T-helper 2 cell treated with Interferon-gamma antibody and Interleukin-4, amounts not matched to agents 5 μg/mL and 100 μg/mL, for 36 hours (primary cell): ENCODE measurements at regions not wholly inside any gene's neighbourhood (a gene's known extent, or its start where the extent isn't known, plus 50 kb on each side); places are given as distances from the start of the nearest gene placed in this dataset.
"Not testable (repeated sequence)": the region's sequence is repeated elsewhere in the genome, so short reads cannot be mapped to it uniquely, and the experiment has no call there.

Experiments used
- DNase-seq: peaks from one replicate; pipeline ENCODE4 v3.0.0; 2021; ENCODE audit warnings: low spot score
- H3K27ac Mint-ChIP-seq: one replicate; pipeline ENCODE4 v1.8.0; 2021; ENCODE audit warnings: mild to moderate bottlenecking, mixed read lengths
- H3K27me3 Mint-ChIP-seq: one replicate; pipeline ENCODE4 v1.8.0; 2021; ENCODE audit warnings: low read depth, mixed read lengths
- H3K36me3 Mint-ChIP-seq: one replicate; pipeline ENCODE4 v1.8.0; 2021; ENCODE audit warnings: low read depth, mixed read lengths
- H3K4me1 Mint-ChIP-seq: one replicate; pipeline ENCODE4 v1.8.0; 2021; ENCODE audit warnings: low read depth, mixed read lengths
- H3K4me3 Mint-ChIP-seq: one replicate; pipeline ENCODE4 v1.8.0; 2022; ENCODE audit warnings: mild to moderate bottlenecking, moderate library complexity, mixed read lengths
- H3K9me3 Mint-ChIP-seq: one replicate; pipeline ENCODE4 v1.8.0; 2021; ENCODE audit warnings: mixed read lengths

DNA sequence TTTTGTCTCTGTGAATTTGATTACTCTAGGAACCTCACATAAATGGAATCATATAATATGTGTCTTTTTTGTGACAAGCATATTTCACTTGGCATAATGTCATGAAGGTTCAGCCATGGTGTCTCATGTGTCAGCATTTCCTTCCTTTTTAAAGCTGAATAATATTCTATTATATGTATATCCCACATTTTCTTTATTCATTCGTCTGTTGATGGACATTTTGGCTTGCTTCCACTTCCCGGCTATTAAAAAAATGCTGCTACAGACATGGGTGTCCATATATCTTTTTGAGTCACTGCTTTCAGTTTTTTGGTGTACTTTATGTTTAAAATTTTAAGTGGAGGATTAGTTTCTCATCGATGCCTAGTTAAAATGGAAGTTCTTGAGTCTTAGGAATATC is 59.8 kb upstream of the C5orf63 start:
- DNase-seq = no peak
- no peak overlapping the region for H3K4me3 Mint-ChIP-seq

DNA sequence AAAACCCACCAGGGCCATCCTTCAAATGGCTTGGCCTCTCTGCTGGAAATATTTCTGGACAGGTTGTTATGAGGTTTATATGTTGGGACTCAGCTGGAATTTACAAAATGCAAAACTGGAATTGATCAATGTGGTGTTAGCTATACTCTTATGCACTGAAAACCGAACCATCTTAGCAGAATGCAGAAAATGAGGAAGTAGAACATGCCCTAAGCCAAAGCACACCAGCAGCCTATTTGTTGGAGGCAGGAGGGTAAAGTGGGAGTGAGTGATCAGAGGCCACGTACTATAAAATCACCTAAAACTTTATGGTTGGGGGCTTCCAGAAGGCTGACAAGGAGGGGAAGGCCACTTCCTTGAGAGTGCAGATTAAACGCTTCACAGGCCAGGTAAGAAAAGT is 63.6 kb upstream of the C5orf63 start:
- no peak for DNase-seq
- H3K9me3 Mint-ChIP-seq = no peaks in the 10 kb centered on the region
- no peaks in the 10 kb centered on the region for H3K4me1 Mint-ChIP-seq
- no peak overlapping the region for H3K27ac Mint-ChIP-seq
- no peak overlapping the region for H3K4me3 Mint-ChIP-seq
- no peaks in the 10 kb centered on the region for H3K36me3 Mint-ChIP-seq
- H3K27me3 Mint-ChIP-seq = peaks cover 11% of the 10 kb centered on the region

More for the DNA sequence above, 59.8 kb upstream of the C5orf63 start:
- H3K27me3 Mint-ChIP-seq = no peaks in the 10 kb centered on the region
- no peaks in the 10 kb centered on the region for H3K36me3 Mint-ChIP-seq
- H3K9me3 Mint-ChIP-seq = no peaks in the 10 kb centered on the region
- H3K27ac Mint-ChIP-seq = no peak overlapping the region
- no peaks in the 10 kb centered on the region for H3K4me1 Mint-ChIP-seq

GRCh38 chr5:127143722-127144121 is 70.4 kb upstream of the C5orf63 start:
- H3K36me3 Mint-ChIP-seq = no peaks in the 10 kb centered on the region
- H3K9me3 Mint-ChIP-seq = no peaks in the 10 kb centered on the region
- DNase-seq = no peak
- H3K27me3 Mint-ChIP-seq = peaks cover 6% of the 10 kb centered on the region
- no peak overlapping the region for H3K27ac Mint-ChIP-seq
- H3K4me3 Mint-ChIP-seq = no peak overlapping the region
- no peaks in the 10 kb centered on the region for H3K4me1 Mint-ChIP-seq

GRCh38 chr5:127153031-127153430 is 79.7 kb upstream of the C5orf63 start:
- Mint-ChIP-seq H3K27me3 (peaks cover 3% of the 10 kb centered on the region), H3K4me1 (no peaks in the 10 kb centered on the region)

GRCh38 chr5:127153521-127153920 is 80.2 kb upstream of the C5orf63 start:
- H3K4me1 Mint-ChIP-seq = no peaks in the 10 kb centered on the region
- DNase-seq = no peak
- peaks cover 12% of the 10 kb centered on the region for H3K9me3 Mint-ChIP-seq
- H3K27me3 Mint-ChIP-seq = peaks cover 3% of the 10 kb centered on the region
- H3K4me3 Mint-ChIP-seq = no peak overlapping the region
- H3K27ac Mint-ChIP-seq = no peak overlapping the region
- H3K36me3 Mint-ChIP-seq = no peaks in the 10 kb centered on the region

More at GRCh38 chr5:127153031-127153430, 79.7 kb upstream of the C5orf63 start:
- peaks cover 12% of the 10 kb centered on the region for H3K9me3 Mint-ChIP-seq
- H3K36me3 Mint-ChIP-seq = no peaks in the 10 kb centered on the region
- H3K4me3 Mint-ChIP-seq = no peak overlapping the region
- DNase-seq = no peak
- H3K27ac Mint-ChIP-seq = no peak overlapping the region

GRCh38 chr5:127163750-127164149 is 90.4 kb upstream of the C5orf63 start:
- Mint-ChIP-seq H3K4me1 (no peaks in the 10 kb centered on the region), H3K9me3 (no peaks in the 10 kb centered on the region), H3K36me3 (no peaks in the 10 kb centered on the region), H3K27ac (no peak overlapping the region), H3K27me3 (peaks cover 3% of the 10 kb centered on the region), H3K4me3 (no peak overlapping the region)
- no peak for DNase-seq

- Mint-ChIP-seq H3K27me3 (peaks cover 4% of the 10 kb centered on the region), H3K36me3 (no peaks in the 10 kb centered on the region), H3K4me1 (no peaks in the 10 kb centered on the region), H3K27ac (no peak overlapping the region), H3K9me3 (no peaks in the 10 kb centered on the region), H3K4me3 (no peak overlapping the region)
- no peak for DNase-seq
These were observed 97.8 kb upstream of the C5orf63 start for GRCh38 chr5:127170918-127171600.

- Mint-ChIP-seq H3K4me3 (no peak overlapping the region), H3K36me3 (no peaks in the 10 kb centered on the region), H3K4me1 (no peaks in the 10 kb centered on the region), H3K27me3 (peaks cover 6% of the 10 kb centered on the region), H3K27ac (no peak overlapping the region), H3K9me3 (no peaks in the 10 kb centered on the region)
- no peak for DNase-seq
These were observed 103.5 kb upstream of the C5orf63 start for GRCh38 chr5:127176769-127177168.

DNA sequence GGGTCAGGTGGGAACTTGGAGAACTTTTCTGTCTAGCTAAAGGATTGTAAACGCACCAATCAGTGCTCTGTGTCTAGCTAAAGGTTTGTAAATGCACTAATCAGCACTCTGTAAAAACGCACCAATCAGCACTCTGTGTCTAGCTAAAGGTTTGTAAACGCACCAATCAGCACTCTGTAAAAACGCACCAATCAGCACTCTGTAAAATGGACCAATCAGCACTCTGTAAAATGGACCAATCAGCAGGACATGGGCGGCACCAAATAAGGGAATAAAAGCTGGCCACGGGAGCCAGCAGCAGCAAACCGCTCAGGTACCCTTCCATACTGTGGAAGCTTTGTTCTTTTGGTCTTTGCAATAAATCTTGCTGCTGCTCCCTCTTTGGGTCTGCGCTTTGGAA is 108.0 kb upstream of the MEGF10 start:
- H3K9me3 Mint-ChIP-seq, H3K4me1 Mint-ChIP-seq, DNase-seq, H3K4me3 Mint-ChIP-seq, H3K27ac Mint-ChIP-seq, H3K27me3 Mint-ChIP-seq, H3K36me3 Mint-ChIP-seq: not testable (repeated sequence)

DNA sequence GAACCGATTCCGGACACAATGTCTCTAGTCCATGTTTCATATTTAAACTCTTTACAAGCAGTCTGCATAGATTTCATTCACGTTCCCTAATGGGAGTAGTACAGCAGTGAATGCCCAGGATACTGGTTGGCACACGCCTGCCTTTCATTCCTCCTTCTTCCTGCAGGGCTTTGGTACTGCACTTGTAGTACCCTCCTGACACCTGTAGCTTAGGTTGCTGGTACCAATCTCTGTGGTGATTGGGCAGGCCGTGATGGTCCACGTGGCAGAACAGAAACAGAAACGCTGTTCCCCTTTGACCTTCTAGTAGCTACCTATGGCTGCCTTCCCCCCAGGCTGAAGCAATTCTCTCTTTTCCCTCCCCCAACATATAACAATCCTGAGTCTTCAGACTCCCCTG is 107.3 kb upstream of the MEGF10 start:
- H3K36me3 Mint-ChIP-seq = no peaks in the 10 kb centered on the region
- no peaks in the 10 kb centered on the region for H3K4me1 Mint-ChIP-seq
- no peak overlapping the region for H3K4me3 Mint-ChIP-seq
- peaks cover 4% of the 10 kb centered on the region for H3K27me3 Mint-ChIP-seq
- H3K9me3 Mint-ChIP-seq = no peaks in the 10 kb centered on the region
- DNase-seq = no peak
- no peak overlapping the region for H3K27ac Mint-ChIP-seq

DNA sequence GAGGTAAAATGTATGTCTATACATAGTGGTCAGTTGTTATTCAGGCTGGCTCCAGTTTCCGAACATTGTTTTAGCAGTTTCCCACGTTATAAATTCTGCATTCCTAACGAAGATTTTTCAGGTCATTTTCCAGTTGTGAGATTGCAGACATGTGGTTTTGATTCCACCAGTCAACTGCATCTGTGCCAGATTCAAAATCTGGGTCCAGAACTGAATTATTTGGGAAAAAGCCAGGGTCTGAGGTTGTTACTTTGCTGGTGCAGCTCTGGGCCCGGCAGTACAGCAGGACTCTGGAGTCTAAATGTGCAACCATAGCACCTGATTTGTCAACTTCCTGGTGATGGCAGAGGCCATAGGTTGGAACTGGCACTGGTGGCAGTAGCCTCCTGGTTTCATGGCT is 105.7 kb upstream of the MEGF10 start:
- Mint-ChIP-seq H3K9me3 (no peaks in the 10 kb centered on the region), H3K27me3 (peaks cover 4% of the 10 kb centered on the region), H3K27ac (no peak overlapping the region), H3K4me1 (no peaks in the 10 kb centered on the region), H3K4me3 (no peak overlapping the region), H3K36me3 (no peaks in the 10 kb centered on the region)
- DNase-seq = no peak

DNA sequence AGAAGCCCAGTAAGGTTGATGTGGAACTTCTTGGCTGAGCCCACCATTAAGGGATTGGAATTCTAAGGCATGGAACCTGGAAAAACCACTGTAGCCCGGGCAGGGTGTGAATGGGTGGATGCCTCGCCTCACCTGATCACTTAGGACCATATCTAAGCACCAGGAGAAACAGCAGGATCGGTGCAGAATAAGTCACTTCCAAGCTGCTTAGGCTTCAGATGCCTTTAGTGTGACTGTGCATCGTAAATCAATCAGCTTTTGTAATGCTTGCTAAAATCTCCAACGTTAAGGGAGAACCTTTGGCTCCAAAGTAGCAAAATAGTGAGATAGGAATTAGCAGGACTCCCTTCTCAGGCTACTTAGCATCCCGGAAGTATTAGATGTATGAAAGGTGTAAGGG is 103.9 kb upstream of the MEGF10 start:
- H3K27ac Mint-ChIP-seq = no peak overlapping the region
- H3K4me1 Mint-ChIP-seq = no peaks in the 10 kb centered on the region
- DNase-seq = no peak
- H3K9me3 Mint-ChIP-seq = no peaks in the 10 kb centered on the region
- no peaks in the 10 kb centered on the region for H3K36me3 Mint-ChIP-seq
- peaks cover 2% of the 10 kb centered on the region for H3K27me3 Mint-ChIP-seq
- no peak overlapping the region for H3K4me3 Mint-ChIP-seq

DNA sequence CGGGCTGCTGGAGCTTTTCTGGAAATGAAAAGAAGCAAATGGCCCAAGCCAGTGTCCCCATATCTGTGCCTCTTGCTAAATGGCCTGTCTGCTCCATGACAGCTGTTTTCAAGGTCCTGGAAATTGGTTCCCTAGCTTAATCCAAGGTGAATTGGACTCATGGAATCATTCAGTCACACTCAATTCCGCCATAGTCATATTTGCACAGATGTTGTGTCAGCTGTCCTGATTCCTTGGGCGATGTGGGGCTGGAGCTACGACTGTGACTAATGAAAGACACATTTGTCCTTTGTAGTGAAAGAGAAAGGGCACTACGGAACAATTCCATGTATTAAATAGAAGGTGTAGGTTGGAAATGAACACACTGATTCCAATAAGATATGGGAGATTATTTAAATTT is 102.9 kb upstream of the MEGF10 start:
- H3K4me1 Mint-ChIP-seq = no peaks in the 10 kb centered on the region

DNA sequence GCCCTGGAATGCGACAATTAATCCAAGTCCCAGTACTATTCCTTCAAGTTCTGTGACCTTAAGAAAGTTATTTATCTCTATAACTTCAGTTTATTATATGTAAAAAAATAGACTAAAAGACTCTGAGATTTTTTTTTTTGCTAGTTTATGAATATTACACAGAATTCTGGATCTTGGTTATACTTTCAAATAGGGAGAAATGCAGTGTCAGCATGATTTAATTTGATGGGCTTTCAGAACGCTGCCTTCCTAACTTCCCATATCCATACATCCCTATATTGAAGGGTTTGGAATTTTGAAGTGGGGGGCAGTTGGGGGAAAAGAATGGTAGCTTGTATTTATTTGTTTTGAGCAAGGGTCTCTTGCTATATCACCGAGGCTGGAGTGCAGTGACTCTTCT is 98.4 kb upstream of the MEGF10 start:
- no peak for DNase-seq
- Mint-ChIP-seq H3K36me3 (no peaks in the 10 kb centered on the region), H3K27ac (no peak overlapping the region), H3K9me3 (no peaks in the 10 kb centered on the region), H3K4me1 (no peaks in the 10 kb centered on the region), H3K27me3 (no peaks in the 10 kb centered on the region), H3K4me3 (no peak overlapping the region)

More for the DNA sequence above, 102.9 kb upstream of the MEGF10 start:
- no peaks in the 10 kb centered on the region for H3K9me3 Mint-ChIP-seq
- DNase-seq = no peak
- H3K27ac Mint-ChIP-seq = no peak overlapping the region
- no peaks in the 10 kb centered on the region for H3K36me3 Mint-ChIP-seq
- H3K27me3 Mint-ChIP-seq = peaks cover 2% of the 10 kb centered on the region
- no peak overlapping the region for H3K4me3 Mint-ChIP-seq

DNA sequence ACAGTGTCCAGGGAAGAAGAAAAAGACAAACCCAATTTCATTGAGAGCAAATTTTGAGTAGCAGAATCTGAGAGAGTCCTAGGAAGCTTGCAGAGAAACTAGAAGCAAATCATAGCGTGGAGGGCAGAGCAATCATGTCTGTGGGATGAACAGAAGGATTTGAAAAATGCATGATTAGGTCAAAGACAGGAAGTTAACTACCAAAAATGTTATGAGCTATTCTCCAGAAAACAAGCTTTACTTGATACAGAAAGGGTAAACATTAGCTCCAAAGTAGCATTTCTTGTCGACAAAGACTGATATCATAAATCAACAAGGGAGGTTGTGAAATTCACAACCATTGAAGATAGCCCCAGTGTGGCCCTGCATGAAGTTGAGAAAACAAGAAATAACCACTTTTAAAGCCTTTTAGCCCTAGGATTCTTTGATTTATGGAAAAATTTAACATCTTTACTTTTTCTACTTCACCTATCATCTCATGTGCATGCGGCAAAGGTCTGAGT is 97.7 kb upstream of the MEGF10 start:
- H3K9me3 Mint-ChIP-seq = no peaks in the 10 kb centered on the region
- no peaks in the 10 kb centered on the region for H3K36me3 Mint-ChIP-seq
- H3K27ac Mint-ChIP-seq = no peak overlapping the region
- H3K4me3 Mint-ChIP-seq = no peak overlapping the region
- no peak for DNase-seq
- H3K4me1 Mint-ChIP-seq = no peaks in the 10 kb centered on the region
- H3K27me3 Mint-ChIP-seq = no peaks in the 10 kb centered on the region
